ENCODE measurements at regions not wholly inside any gene's neighbourhood (a gene's known extent, or its start where the extent isn't known, plus 50 kb on each side); places are given as distances from the start of the nearest gene placed in this dataset.

DNA sequence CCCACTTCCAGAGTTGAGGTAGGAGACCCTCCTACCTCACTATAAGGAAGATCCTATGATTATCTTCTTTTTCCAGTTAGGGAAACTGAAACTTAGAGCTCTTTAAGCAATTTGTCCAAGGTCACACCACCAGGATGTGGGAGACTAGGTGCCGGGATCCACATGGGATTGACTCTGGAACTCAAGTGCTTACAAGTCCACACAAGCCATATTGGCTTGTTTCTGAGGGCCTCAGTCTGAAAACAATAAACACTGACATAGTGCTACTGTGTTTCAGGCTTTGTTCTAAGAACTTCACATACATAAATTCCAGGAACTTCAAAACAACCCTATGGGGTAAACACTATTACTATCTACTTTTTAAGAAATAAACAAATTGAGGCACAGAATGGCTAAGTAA, 481.3 kb downstream of the ZSWIM6 start:
- DNase-seq (no peak), ATAC-seq (ENCODE audit: low read depth in 2 of 2) (no peak)
- Mint-ChIP-seq H3K27me3 (peaks cover 15 to 27% (median 20%) of the 10 kb centered on the region in 3 donors), H3K4me1 (no peaks in the 10 kb centered on the region), H3K4me3 (no peak overlapping the region), H3K36me3 (no peaks in the 10 kb centered on the region), H3K9me3 (peaks cover 0 to 3% (median 0%) of the 10 kb centered on the region in 7 donors), H3K27ac (no peak overlapping the region)

DNA sequence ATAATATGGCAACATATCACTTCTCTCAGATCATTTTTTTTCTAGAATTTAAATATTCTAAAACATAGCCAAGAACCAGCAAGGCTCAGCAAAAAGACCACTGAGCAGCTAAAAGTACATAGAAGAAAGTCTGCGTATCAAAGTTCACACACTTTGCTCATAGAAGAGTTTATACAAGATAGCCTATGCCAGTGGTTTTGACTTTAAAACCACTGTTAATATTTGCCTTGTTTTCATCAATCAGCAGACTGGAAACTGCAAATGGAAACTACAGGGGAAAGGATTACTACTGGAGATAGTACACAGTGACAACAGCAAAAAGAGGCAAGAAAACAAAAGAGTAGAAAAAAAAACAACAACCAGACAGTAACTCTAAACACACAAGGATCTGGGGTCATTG, 483.3 kb downstream of the ZSWIM6 start:
- H3K27me3 Mint-ChIP-seq: peaks cover 15 to 20% (median 20%) of the 10 kb centered on the region in 3 donors
- H3K4me1 Mint-ChIP-seq: no peaks in the 10 kb centered on the region
- peaks cover 0 to 6% (median 2%) of the 10 kb centered on the region in 7 donors for H3K9me3 Mint-ChIP-seq
- no peak overlapping the region for H3K27ac Mint-ChIP-seq
- DNase-seq (no peak), ATAC-seq (ENCODE audit: low read depth in 2 of 2) (no peak)
- no peak overlapping the region for H3K4me3 Mint-ChIP-seq
- H3K36me3 Mint-ChIP-seq: no peaks in the 10 kb centered on the region

DNA sequence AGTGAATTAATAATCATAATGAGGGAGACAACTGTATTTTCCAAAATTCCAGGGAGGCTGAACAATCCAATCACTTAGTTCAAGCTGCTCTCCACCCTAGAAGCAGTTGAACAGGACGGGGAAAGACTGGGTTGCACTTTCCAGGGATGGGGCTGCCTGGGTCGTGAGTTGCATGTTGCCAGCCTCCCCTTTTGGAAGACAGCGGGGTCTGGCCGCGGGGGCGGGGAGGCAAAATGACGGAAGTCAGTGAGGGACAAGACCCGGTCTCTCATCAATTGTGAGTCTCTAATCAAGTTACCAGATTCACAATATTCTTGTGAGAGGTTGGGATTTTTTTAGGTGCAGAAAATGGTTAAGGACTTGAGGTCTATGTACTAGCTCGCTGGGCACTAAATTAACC, 484.1 kb downstream of the ZSWIM6 start:
- DNase-seq (no peak), ATAC-seq (ENCODE audit: low read depth in 2 of 2) (no peak)
- Mint-ChIP-seq H3K4me1 (no peaks in the 10 kb centered on the region), H3K27me3 (peaks cover 15 to 22% (median 17%) of the 10 kb centered on the region in 3 donors), H3K9me3 (peaks cover 0 to 6% (median 2%) of the 10 kb centered on the region in 7 donors), H3K27ac (no peak overlapping the region), H3K4me3 (no peak overlapping the region), H3K36me3 (no peaks in the 10 kb centered on the region)

DNA sequence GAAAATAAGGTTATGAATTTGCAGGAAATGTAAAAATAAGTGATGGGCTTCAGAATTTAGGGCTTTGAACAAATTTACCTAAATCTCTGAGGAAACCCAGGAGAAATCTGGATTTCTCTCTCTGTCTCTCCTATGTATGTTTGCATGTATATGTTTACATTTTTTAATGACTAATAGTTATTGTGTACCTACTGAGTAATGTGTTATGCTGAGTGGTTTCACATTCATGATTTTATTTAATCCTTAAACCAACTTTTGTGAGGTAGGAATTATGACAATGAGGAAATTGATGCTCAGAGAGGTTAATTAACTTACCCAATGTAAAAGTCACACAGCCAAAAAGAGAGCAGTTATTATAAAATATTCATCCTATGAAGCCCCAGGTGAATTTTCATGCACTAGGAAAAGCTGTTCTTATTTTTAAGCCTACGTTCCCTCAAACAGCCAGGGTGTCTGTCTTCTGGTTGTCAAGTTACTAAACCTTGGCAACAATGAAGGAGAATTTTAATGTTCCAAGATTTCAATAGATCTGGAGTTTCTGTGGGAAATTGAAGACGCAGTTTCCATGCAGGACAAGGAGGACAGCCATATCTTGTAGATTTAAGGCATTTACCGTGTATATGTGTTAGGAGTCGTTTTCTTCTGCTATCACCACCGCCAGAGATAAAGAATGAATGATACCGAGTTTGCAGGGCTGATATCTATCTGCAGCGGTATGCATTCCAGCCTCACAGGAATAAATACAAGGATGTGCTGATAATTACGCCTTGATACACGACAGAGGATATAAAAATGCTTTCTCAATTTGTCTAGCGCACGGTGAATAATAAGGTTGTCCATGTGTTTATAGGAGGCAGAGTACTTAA, 484.8 kb downstream of the ZSWIM6 start:
- Mint-ChIP-seq H3K36me3 (no peaks in the 10 kb centered on the region), H3K27me3 (peaks cover 10 to 20% (median 11%) of the 10 kb centered on the region in 3 donors), H3K4me3 (no peak overlapping the region), H3K4me1 (peaks cover 0 to 2% (median 0%) of the 10 kb centered on the region in 3 donors), H3K9me3 (peaks cover 0 to 6% (median 2%) of the 10 kb centered on the region in 7 donors), H3K27ac (no peak overlapping the region)
- no peak for ATAC-seq (ENCODE audit: low read depth in 2 of 2)
- DNase-seq: no peak

DNA sequence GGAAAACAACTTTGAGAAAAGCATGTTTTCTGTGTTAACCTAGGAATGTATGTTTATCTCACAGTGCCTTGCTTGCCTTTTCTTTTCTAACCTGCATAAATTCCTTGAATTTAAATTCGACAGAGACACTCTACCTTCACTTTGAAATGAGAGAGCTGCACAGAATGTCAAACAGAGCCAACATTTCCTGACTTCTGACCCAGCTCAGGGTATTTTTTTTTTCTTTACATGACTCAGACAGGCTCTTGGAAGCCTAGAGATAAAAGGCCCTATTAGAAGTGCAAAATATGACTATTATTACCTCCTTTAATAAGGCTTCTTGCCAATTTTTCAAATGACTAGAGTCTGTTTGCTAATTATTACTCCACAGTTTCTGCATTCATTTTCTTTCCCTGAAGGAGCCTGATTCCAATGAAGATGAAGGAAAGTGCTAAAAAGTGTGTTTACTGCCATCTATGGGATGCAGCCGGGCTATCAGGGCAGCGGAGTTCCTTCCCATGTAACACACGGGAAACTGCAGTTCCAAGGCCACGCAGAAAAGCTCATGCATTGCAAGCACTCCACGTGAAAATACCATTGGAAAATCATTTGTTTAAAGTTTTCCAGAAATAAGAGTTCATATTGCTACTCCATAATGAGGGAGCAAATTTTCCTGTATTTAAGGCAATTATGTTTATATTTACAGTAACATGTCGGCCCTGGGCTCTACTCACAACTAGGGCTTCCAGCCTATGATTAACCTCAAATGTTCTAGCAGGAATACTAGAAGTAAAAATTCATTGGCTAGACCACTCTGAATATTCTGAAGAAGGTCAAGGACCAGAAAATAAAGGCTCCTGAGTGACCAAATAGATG, 485.6 kb downstream of the ZSWIM6 start:
- Mint-ChIP-seq H3K4me3 (no peak overlapping the region), H3K9me3 (peaks cover 0 to 6% (median 2%) of the 10 kb centered on the region in 7 donors), H3K4me1 (peaks cover 0 to 4% (median 0%) of the 10 kb centered on the region in 3 donors), H3K36me3 (no peaks in the 10 kb centered on the region), H3K27ac (no peak overlapping the region), H3K27me3 (peaks cover 10 to 25% (median 10%) of the 10 kb centered on the region in 3 donors)
- ATAC-seq (ENCODE audit: low read depth in 2 of 2): no peak
- no peak for DNase-seq

DNA sequence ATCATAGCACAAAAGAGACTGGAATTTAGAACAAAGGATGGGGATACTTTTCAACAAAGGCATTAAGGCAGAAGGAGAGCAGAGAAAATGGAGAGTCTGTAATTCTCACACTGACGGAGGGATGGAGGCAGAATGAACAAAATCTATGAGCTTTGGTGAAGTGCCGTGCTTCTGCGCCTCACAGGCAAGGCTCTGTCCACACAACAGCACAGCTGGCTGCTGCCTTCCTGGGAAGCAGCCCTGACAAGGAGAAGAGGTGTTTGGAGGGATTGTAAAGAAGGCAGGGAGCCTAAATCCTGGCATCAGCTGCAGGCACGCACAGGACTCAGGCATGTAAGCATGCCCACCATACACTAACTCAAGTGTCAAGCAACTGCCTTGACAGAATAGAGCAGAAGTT, 485.2 kb upstream of the KIF2A start:
- DNase-seq: no peak
- Mint-ChIP-seq H3K9me3 (peaks cover 0 to 6% (median 2%) of the 10 kb centered on the region in 7 donors), H3K4me1 (peaks cover 0 to 4% (median 0%) of the 10 kb centered on the region in 3 donors), H3K4me3 (no peak overlapping the region), H3K36me3 (no peaks in the 10 kb centered on the region), H3K27ac (no peak overlapping the region), H3K27me3 (peaks cover 3 to 40% (median 5%) of the 10 kb centered on the region in 3 donors)
- no peak for ATAC-seq (ENCODE audit: low read depth in 2 of 2)

DNA sequence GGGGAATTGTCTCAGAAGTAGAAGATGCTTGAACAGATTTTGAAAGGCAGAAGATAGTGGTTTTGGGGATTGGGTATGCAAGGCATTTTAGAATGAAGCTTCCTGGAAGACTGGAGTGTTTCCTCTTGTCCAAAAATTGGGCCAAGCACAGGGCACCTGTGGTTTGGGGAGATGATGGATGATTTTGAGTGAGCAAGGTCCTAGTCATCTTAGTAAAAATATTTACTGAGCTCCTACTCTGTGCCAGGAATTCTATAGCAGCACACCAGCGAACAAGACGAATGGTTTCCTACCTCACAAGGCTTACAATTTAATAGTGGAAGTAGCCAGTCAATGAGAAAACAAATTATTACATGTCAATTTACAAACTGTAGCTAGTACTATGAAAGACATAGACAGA, 484.4 kb upstream of the KIF2A start:
- no peak overlapping the region for H3K4me3 Mint-ChIP-seq
- H3K27ac Mint-ChIP-seq: no peak overlapping the region
- H3K36me3 Mint-ChIP-seq: no peaks in the 10 kb centered on the region
- H3K9me3 Mint-ChIP-seq: peaks cover 0 to 6% (median 2%) of the 10 kb centered on the region in 7 donors
- ATAC-seq (ENCODE audit: low read depth in 2 of 2) (no peak), DNase-seq (no peak)
- H3K4me1 Mint-ChIP-seq: peaks cover 0 to 4% (median 0%) of the 10 kb centered on the region in 3 donors
- peaks cover 0 to 35% (median 0%) of the 10 kb centered on the region in 3 donors for H3K27me3 Mint-ChIP-seq

DNA sequence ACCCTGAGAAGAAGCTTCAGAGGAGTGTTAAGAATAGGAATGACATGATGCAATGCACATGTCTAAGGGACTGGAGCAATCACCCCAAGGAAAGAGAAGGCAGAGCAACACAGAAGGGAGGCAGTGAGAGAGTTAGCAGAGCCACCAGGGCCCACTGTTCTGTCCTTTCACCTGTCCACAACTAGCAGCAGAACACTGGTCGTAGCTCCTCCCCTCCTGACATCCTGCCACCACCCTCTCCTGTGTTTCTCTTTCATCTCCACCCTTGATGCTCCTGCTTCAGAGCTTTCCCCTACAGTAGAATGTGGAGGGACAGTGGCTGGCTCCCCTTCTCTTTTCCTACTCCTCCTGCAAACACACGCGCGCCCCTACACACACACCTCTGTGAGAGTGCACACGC, 483.4 kb upstream of the KIF2A start:
- Mint-ChIP-seq H3K4me3 (no peak overlapping the region), H3K4me1 (peaks cover 0 to 4% (median 0%) of the 10 kb centered on the region in 3 donors), H3K9me3 (peaks cover 0 to 6% (median 2%) of the 10 kb centered on the region in 7 donors), H3K36me3 (no peaks in the 10 kb centered on the region), H3K27me3 (peaks cover 0 to 35% (median 0%) of the 10 kb centered on the region in 3 donors), H3K27ac (no peak overlapping the region)
- DNase-seq (no peak), ATAC-seq (ENCODE audit: low read depth in 2 of 2) (no peak)

DNA sequence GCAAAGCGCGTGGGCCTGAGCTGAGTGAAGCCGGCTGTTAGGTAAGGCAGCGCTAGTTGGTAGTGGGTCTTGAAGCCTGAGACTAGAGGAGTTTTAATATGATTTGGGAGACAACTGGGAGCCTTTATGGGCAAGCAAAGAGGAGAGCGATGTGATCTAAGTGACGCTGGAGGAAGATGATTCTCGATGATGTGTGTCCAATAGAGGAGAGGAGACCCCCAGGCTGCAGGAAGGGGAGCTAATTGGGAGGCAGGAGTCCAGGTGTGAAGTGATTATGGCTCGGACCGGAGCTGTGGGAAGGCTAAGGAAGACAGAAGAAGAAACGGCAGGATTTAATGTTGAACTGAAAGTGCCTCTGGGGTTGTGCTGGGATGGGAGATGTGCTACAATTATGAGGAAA, 482.9 kb upstream of the KIF2A start:
- Mint-ChIP-seq H3K27ac (no peak overlapping the region), H3K27me3 (peaks cover 0 to 35% (median 0%) of the 10 kb centered on the region in 3 donors), H3K9me3 (peaks cover 0 to 6% (median 2%) of the 10 kb centered on the region in 7 donors), H3K4me1 (peaks cover 0 to 4% (median 0%) of the 10 kb centered on the region in 3 donors), H3K36me3 (no peaks in the 10 kb centered on the region), H3K4me3 (no peak overlapping the region)
- ATAC-seq (ENCODE audit: low read depth in 2 of 2) (no peak), DNase-seq (no peak)

DNA sequence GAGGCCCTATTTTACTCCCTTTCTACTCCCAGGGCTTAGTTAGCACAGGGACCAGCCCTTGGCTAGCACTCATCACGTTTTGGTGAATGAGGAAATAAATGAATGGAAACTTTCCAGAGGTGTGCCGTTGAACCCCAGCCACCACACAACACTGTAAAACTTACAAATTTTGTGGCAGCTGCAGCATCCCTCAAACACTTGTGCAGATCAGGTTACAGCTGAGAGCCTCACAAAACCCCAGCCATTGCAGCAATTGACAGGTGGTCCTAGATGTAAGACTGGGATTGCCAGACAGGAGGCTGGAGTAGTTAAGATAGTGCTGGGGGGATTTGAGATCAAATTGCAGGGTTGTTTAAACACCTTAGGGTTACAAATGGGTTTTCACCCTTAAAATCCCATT, 482.2 kb upstream of the KIF2A start:
- H3K4me3 Mint-ChIP-seq: no peak overlapping the region
- no peaks in the 10 kb centered on the region for H3K36me3 Mint-ChIP-seq
- peaks cover 0 to 4% (median 0%) of the 10 kb centered on the region in 7 donors for H3K9me3 Mint-ChIP-seq
- H3K27me3 Mint-ChIP-seq: peaks cover 0 to 37% (median 0%) of the 10 kb centered on the region in 3 donors
- ATAC-seq (ENCODE audit: low read depth in 2 of 2) (no peak), DNase-seq (no peak)
- peaks cover 0 to 4% (median 0%) of the 10 kb centered on the region in 3 donors for H3K4me1 Mint-ChIP-seq
- H3K27ac Mint-ChIP-seq: no peak overlapping the region

DNA sequence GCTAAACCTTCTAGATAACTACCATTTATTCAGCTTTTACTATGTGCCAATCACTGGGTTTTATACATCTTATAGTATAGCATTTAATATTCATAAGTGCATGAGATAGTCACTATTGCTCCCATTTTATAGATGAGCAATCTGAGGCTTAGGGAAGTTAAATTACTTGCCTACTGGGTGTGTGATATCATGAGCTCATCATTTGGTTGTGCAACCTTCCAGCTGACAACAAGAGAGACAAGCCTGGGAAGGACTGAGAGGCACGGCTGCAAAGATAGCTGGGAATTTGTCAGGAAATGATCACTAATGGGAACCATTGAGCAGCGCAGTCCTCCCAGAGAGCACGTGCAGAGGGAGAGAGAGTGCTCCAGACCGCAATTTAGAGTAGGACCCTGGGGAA, 481.6 kb upstream of the KIF2A start:
- ATAC-seq (ENCODE audit: low read depth in 2 of 2): no peak
- H3K36me3 Mint-ChIP-seq: no peaks in the 10 kb centered on the region
- H3K4me1 Mint-ChIP-seq: peaks cover 0 to 4% (median 0%) of the 10 kb centered on the region in 3 donors
- no peak for DNase-seq
- no peak overlapping the region for H3K4me3 Mint-ChIP-seq
- H3K27ac Mint-ChIP-seq: no peak overlapping the region
- peaks cover 0 to 43% (median 0%) of the 10 kb centered on the region in 3 donors for H3K27me3 Mint-ChIP-seq
- peaks cover 0 to 2% (median 0%) of the 10 kb centered on the region in 7 donors for H3K9me3 Mint-ChIP-seq

DNA sequence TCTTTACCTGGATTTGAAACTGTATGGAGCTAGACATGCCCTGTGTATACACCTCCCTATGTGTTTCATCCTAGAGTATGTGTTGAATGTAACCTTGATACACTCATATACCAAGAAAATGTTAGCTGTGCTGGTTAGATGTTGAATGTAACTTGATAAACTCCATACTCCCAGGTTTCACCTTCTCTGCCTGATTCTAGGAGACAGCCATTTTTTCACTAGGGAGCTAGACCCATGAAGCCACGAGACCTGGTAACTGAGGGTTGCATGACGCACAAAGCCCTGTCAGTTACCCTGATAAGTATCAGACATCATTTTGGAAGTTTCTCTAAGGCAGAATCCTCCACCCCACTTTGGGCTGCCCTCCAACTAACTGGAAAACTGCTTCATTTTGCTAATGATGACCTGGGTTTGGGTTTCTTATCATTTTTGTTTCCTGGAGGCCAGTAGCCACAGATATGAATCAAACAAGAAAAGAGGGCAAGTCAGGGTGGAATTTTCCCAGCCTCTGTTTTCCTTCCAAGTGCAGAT, 478.5 kb upstream of the KIF2A start:
- H3K27ac Mint-ChIP-seq: no peak overlapping the region
- no peak overlapping the region for H3K4me3 Mint-ChIP-seq
- ATAC-seq (ENCODE audit: low read depth in 2 of 2): no peak
- no peaks in the 10 kb centered on the region for H3K9me3 Mint-ChIP-seq
- peaks cover 0 to 32% (median 0%) of the 10 kb centered on the region in 3 donors for H3K27me3 Mint-ChIP-seq
- H3K36me3 Mint-ChIP-seq: no peaks in the 10 kb centered on the region
- DNase-seq: no peak
- no peaks in the 10 kb centered on the region for H3K4me1 Mint-ChIP-seq

DNA sequence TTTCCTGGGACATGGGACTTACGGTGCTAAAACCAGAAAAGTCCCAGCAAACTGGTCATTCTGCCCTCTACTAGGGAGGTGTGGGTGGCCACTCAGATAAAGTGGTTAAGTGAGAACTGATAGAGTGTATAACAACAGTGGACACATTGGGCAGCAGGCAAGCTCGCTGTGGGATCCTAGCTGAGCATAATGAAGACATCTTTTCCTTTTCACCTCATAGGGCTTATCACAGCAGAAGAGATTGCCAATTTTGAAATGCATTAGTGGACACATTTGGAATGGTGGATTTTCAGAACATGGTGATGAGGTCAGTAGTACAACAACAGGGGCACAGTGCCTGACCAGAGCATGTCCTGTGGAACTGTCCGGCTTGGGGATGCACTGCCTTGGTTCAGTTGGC, 477.1 kb upstream of the KIF2A start:
- ATAC-seq (ENCODE audit: low read depth in 2 of 2): no peak

More for the DNA sequence above, 477.1 kb upstream of the KIF2A start:
- Mint-ChIP-seq H3K36me3 (no peaks in the 10 kb centered on the region), H3K27me3 (peaks cover 0 to 22% (median 0%) of the 10 kb centered on the region in 3 donors), H3K4me3 (no peak overlapping the region), H3K9me3 (no peaks in the 10 kb centered on the region), H3K4me1 (no peaks in the 10 kb centered on the region), H3K27ac (no peak overlapping the region)
- no peak for DNase-seq

Data from naive B cell (primary cell).